ENCODE measurements at regions not wholly inside any gene's neighbourhood (a gene's known extent, or its start where the extent isn't known, plus 50 kb on each side); places are given as distances from the start of the nearest gene placed in this dataset.

DNA sequence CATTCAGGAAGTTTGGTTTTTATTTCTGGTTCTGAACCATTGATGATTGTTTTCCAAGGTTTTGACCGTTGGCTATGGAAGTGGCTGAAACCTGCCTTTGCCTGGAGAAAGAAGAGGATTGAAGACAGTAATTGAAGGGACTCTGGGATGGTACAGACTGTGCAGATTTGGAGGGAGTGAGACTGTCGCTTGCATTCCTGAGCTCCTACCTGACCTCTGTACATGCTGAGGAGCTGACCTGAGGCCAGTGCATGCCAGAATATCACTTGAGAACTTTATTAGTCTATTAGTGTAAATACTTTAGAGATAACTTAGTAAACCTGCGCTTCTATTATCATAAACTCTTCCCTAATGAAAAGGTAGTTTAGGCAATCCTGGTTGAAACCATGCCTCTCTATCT lies 276.4 kb downstream of the IRS2 start:
- no peaks in the 10 kb centered on the region for H3K9me3 ChIP-seq (replicated peaks)
- no peaks in the 10 kb centered on the region for H3K27me3 ChIP-seq
- no peak overlapping the region for H3K27ac ChIP-seq
- H3K36me3 ChIP-seq: no peaks in the 10 kb centered on the region
- H3K4me1 ChIP-seq: no peaks in the 10 kb centered on the region
- no peak overlapping the region for H3K4me3 ChIP-seq
- DNase-seq: no peak

DNA sequence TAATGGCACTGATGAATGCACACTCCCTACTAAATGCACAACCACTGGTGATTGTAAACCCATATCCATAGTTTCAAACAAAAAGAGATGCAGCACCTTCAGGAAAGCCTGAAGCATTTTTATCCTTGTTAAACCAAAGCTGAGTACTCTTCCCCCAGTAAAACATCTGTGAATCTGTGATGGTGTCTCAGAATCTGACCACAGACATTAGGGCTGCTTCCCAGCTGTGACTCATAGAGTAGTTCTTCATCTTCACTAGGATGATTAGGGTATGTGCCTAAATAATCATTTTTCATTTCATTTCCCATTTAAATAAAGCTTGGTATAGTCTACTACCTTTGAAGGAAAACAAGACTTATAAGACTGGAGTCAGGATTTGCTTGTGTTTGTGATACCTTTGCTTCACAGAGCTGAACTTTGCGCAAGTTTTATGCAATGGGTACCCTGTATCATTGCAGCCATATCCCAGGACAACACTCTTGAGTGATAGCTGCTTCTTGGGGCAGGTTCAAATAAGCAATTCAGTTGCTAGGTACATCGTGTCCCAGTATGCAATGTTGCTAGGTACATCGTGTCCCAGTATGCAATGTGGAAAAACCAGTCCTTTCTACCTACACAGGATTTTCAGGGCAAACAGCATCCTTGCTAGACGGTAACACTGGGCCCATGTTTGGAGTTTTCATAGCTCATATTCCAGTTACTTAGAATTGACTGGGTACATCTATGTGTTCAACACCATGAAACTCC lies 277.1 kb downstream of the IRS2 start:
- no peak for DNase-seq
- Histone ChIP-seq H3K27me3 (no peaks in the 10 kb centered on the region), H3K4me1 (no peaks in the 10 kb centered on the region), H3K9me3 (replicated peaks) (no peaks in the 10 kb centered on the region), H3K4me3 (no peak overlapping the region), H3K27ac (no peak overlapping the region), H3K36me3 (no peaks in the 10 kb centered on the region)

DNA sequence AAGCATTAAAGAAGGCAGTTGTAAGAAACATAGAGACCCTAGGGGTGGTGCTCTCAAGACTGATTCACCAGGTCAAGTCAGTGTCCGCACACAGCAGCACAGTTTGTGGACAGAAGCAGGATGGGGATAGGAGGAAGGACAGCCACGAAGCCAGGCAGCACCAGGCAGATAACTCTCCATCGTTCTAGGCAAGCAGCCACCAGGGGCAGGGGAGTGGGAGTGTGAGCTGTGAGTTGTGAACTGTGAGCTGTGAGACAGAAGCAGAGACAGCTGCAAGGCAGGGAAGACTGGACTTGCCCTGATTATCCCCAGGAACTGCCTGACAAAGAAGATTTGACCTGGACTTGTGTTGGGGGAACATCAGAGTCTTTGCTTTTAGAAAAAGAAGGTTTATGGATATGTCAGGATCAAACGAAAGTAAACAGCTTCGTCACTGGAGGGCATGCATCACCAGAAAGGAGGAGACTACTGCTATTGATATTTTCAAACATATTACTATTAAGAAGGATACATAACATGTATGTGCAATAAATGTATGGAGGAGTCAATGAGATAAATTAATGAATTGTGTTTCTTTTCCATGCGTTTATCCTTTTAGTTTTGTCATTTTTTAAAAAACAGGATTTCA lies 286.1 kb downstream of the IRS2 start:
- Histone ChIP-seq H3K9me3 (replicated peaks) (no peaks in the 10 kb centered on the region), H3K27me3 (no peaks in the 10 kb centered on the region), H3K27ac (no peak overlapping the region), H3K4me1 (no peaks in the 10 kb centered on the region), H3K36me3 (no peaks in the 10 kb centered on the region), H3K4me3 (no peak overlapping the region)
- DNase-seq: peak; percentile 8 to 28

DNA sequence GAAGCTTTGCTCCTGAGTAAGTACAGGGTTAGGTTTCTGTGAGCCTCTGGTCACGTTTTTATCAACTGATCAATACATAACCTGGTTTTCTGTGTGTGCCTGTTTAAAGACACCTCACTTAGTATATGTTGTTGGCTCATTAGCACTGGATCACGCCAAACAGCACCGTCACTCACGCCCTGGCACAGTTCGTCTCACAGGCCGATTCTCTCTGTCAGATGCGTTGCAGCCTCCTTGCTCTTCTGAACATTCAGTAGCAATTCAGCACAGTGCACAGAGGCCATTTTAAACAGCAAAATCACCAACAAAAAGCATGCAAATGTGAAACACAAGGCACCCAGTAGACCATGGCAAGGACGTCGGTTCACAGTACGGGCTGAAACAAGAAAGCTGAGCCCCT lies 288.5 kb downstream of the IRS2 start:
- Histone ChIP-seq H3K27ac (no peak overlapping the region), H3K27me3 (no peaks in the 10 kb centered on the region), H3K4me1 (no peaks in the 10 kb centered on the region), H3K4me3 (no peak overlapping the region), H3K36me3 (no peaks in the 10 kb centered on the region), H3K9me3 (replicated peaks) (no peaks in the 10 kb centered on the region)
- no peak for DNase-seq

DNA sequence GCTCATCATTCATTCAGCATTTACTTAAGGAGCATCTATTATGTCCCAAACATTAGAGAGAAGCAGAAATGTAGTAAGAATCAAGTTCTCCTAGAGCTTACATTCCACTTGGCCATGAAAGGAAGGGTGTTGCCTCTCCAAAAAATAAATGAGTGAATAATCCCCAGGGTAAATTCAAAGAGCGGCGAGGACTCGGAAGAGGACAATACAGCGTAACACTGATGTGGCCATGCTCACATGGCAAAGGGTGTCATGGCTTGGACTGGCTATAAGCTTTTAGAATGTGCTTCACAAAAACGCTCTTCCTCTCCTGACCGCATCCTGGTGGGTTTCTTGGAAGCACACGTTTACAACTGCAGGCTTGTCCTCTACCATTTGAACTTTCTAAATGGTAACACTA lies 290.2 kb downstream of the IRS2 start:
- Histone ChIP-seq H3K4me3 (no peak overlapping the region), H3K27me3 (no peaks in the 10 kb centered on the region), H3K27ac (no peak overlapping the region), H3K9me3 (replicated peaks) (no peaks in the 10 kb centered on the region), H3K4me1 (no peaks in the 10 kb centered on the region), H3K36me3 (no peaks in the 10 kb centered on the region)
- no peak for DNase-seq

DNA sequence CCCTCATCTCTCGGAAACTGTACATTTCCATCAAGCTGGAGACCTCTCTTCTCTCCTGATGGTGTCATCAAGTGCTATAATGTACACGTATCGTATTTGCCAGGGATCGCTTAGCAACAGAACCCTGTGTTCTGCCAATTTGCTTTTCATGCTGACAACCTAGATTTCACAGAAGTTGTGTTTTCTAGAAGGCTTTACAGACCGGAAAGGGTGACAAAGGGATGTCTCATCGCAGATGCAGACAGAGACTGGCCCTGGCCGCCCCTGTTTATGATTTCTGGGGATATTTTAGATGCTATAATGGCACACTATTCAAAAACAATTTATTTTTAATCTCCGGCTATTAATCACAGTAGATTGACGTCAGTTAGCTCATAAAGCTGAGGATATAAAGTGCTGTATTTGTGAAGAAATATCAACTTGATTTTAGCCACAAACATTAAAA lies 291.4 kb downstream of the IRS2 start:
- Histone ChIP-seq H3K4me1 (no peaks in the 10 kb centered on the region), H3K9me3 (replicated peaks) (no peaks in the 10 kb centered on the region), H3K27me3 (no peaks in the 10 kb centered on the region), H3K4me3 (no peak overlapping the region), H3K36me3 (no peaks in the 10 kb centered on the region), H3K27ac (no peak overlapping the region)
- DNase-seq: no peak

DNA sequence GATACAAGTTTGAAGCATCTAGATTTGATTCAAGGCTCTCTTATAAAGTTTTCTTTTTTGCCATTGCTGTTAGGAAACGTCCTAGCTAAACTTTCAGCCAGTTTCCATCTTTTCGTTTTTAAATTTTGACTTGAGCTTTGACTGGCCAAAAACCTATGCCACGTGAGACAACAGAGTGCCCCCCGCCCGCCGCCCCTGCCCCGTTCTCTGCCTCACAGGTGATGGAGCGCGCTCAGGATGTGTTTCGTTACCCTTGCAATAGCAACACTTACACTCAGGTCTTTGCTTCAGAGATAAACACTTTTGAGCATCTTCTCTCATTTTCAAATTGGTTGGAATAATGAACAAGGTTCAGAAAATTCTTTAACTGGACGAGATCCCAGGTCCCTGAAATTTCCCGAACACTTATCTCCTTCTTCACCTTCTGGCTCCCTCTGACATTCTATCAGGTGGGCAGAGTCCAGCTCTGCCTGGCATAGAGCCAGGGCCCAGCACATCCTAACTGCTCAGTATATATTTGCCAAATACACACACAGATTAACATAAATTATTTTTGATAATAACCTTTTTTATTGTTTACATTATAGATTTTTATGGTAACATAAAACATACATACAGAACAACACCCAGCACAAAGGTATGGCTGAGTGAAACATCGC lies 301.1 kb downstream of the IRS2 start:
- H3K36me3 ChIP-seq: no peaks in the 10 kb centered on the region
- H3K4me3 ChIP-seq: no peak overlapping the region
- no peaks in the 10 kb centered on the region for H3K27me3 ChIP-seq
- no peak for DNase-seq
- H3K4me1 ChIP-seq: no peaks in the 10 kb centered on the region
- H3K27ac ChIP-seq: no peak overlapping the region
- H3K9me3 ChIP-seq (replicated peaks): no peaks in the 10 kb centered on the region

DNA sequence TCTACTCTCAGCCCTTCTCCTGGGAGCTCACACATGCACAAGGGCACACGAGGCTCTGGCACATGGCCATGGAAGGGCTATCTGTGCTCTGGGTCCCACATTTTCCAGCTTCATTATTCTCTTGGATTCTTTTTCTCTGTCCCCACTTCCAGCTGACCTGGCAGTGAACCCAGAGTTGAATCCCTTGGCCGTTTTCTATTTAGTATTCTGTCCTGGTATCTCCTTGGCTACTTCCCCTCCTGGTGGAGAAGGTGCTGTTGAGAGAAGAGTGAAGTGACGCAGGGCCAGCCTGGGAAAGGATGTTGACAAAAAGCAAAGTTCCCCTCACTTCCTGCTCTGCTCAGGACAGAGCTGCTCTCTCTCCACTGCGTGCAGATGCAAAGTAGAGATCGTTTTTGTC lies 303.1 kb downstream of the IRS2 start:
- no peak overlapping the region for H3K27ac ChIP-seq
- H3K4me3 ChIP-seq: no peak overlapping the region
- H3K36me3 ChIP-seq: no peaks in the 10 kb centered on the region
- no peak for DNase-seq
- no peaks in the 10 kb centered on the region for H3K27me3 ChIP-seq
- no peaks in the 10 kb centered on the region for H3K4me1 ChIP-seq
- H3K9me3 ChIP-seq (replicated peaks): no peaks in the 10 kb centered on the region

DNA sequence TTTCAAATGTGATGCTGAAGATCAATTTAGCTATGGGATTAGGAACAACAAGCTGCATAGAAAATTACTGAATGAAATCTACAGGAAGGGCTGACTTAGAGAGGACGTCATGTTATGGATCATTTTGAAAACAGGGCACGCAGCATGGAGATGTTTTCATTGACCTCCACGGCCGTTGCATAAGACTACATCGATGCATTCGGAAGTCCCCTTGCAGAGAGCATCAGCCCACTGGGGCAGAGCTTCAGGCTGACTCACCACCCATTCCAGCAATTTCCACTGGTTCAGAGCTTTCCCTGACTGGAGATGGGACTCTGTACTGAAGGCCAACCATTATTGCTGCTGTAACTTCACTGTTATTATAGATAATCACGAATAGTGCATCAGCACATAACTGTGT lies 305.3 kb downstream of the IRS2 start:
- Histone ChIP-seq H3K36me3 (no peaks in the 10 kb centered on the region), H3K9me3 (replicated peaks) (no peaks in the 10 kb centered on the region), H3K27me3 (no peaks in the 10 kb centered on the region), H3K4me1 (no peaks in the 10 kb centered on the region), H3K4me3 (no peak overlapping the region), H3K27ac (no peak overlapping the region)
- DNase-seq: no peak

DNA sequence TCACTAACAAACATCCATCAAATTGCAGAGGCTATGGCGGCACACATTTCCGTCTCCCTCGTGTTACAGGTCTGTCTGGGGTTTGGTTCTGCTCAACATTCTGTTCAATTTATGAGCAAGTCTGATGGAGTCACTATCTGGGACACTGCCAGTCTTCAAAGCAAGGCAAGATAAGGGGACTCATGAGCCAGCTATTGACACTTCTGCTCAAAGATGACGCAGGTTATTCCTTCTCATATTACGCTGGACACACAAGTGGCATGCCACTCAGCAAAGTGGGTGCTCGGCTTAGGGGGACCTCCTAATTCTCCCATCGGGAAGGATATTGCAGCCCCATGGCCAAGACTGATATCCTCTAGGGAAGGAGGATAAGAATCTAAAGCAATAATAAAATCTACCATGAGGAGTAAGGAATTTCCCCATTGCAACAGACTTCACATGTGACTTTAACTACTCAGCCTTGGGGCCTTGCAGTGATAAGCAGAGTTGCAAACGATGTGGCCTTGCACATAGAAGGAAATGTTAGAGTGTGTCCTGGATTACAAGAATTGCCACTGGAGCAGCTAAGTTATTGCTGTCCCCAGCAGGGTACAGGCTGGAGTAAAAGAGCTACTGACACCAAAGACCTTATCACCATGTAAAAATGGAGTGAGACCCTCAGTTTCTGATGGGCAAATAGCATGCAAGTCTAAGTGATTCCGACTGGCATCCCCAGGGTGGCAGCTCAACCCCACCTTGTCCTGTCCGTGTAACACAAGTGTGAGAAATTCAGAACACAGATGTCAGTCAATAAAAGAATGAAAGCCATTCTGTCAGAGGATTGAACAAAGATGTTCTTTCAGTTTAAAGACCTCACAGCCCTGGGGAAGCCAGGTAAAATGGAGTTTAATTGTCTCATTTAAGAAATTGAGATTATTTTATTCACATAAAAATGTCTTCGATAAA lies 306.1 kb downstream of the IRS2 start:
- Histone ChIP-seq H3K27ac (no peak overlapping the region), H3K36me3 (no peaks in the 10 kb centered on the region), H3K9me3 (replicated peaks) (no peaks in the 10 kb centered on the region), H3K4me1 (no peaks in the 10 kb centered on the region), H3K4me3 (no peak overlapping the region), H3K27me3 (no peaks in the 10 kb centered on the region)
- no peak for DNase-seq

DNA sequence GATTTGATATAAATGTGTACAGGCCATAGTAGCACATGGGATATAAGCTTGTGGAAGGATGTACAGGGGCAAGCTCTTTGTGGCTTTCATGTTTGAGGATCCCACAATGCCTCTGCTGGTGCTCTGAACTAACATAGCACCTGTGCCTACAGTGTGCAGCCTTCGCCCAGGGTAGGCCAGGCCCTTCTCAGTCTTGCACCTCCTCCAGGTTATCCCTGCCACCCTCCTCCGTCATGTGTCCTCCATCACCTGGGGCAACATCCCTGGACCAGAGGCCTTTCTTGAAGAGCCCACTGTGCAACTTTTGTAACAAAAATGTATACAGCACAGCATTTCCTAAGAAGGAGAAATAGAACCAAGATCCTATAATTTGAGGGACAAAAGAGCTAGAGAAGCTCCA lies 306.8 kb downstream of the IRS2 start:
- Histone ChIP-seq H3K4me3 (no peak overlapping the region), H3K4me1 (no peaks in the 10 kb centered on the region), H3K9me3 (replicated peaks) (no peaks in the 10 kb centered on the region), H3K27ac (no peak overlapping the region), H3K36me3 (no peaks in the 10 kb centered on the region), H3K27me3 (no peaks in the 10 kb centered on the region)
- no peak for DNase-seq

DNA sequence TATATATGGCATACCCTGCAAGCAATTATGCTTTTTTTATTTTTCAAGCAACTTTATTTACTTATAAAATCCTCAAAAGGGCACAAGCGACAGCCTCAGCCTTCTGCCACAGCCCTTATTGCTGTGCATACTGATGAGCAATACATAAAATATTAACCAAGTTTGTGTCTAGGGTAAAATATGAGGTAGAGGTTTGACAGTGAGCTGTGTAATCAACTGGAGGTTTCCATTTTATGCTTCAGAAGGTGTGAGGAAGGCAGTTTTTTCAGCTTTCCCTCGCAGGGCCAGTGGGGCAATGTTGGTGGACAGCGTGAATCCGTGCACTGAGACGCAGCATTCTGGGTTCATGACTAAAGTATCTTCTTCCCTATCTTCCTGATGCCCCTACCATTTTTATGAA lies 310.4 kb downstream of the IRS2 start:
- no peak overlapping the region for H3K4me3 ChIP-seq
- H3K4me1 ChIP-seq: no peaks in the 10 kb centered on the region
- H3K9me3 ChIP-seq (replicated peaks): no peaks in the 10 kb centered on the region
- H3K27ac ChIP-seq: no peak overlapping the region
- H3K27me3 ChIP-seq: no peaks in the 10 kb centered on the region
- H3K36me3 ChIP-seq: no peaks in the 10 kb centered on the region
- DNase-seq: no peak

DNA sequence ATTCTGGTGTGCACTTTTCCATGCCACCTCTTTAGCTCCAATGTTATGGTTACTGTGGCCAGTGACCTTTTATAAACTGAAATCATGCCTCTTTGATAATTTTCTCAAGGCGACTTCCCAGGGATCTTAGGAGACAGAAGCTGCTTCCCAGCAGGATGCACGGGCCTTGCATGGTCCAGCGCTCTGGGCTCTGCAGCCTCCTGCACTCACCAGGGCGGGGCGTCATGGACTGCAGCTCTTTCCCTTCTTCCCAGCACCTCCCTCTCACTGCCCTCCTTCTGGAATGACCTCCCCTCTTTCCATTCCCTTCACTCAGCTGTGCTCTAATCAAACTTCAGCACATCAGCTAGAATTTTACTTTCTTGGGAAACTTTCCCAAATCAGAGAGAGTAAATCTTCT lies 318.3 kb downstream of the IRS2 start:
- Histone ChIP-seq H3K4me1 (no peaks in the 10 kb centered on the region), H3K27me3 (no peaks in the 10 kb centered on the region), H3K27ac (no peak overlapping the region), H3K36me3 (no peaks in the 10 kb centered on the region), H3K4me3 (no peak overlapping the region), H3K9me3 (replicated peaks) (no peaks in the 10 kb centered on the region)
- DNase-seq: no peak

DNA sequence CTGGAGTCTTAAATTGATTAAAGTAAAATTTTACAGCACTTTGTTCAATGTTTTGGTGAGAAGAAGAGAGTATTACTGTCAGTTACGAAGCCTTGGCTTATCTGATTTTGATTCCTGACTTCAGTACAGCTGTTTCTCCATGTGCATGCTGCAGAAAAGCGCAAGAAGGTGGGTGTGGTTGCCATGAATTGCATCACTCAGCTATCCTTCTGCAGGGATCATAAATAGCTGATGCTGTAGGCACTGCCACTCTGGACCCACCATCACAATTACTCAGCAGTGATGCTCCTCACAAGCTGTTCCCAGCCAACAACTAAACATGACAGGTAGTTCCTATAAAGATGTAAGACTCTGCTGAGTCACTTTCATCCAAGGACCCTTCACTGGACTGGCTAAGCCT lies 321.2 kb downstream of the IRS2 start:
- H3K27ac ChIP-seq: no peak overlapping the region
- H3K4me1 ChIP-seq: no peaks in the 10 kb centered on the region
- no peak for DNase-seq
- H3K36me3 ChIP-seq: no peaks in the 10 kb centered on the region
- H3K27me3 ChIP-seq: no peaks in the 10 kb centered on the region
- no peaks in the 10 kb centered on the region for H3K9me3 ChIP-seq (replicated peaks)
- no peak overlapping the region for H3K4me3 ChIP-seq
